ENCODE measurements at regions not wholly inside any gene's neighbourhood (a gene's known extent, or its start where the extent isn't known, plus 50 kb on each side); places are given as distances from the start of the nearest gene placed in this dataset.

- no peak for DNase-seq (ENCODE audit: low read depth)
- TF ChIP-seq CTCF (IDR thresholded peaks at IDR 0.05; ENCODE audit: insufficient read depth, low read depth, low read length, missing control alignments) = no peak
- H3K4me3 ChIP-seq (ENCODE audit: low read length) = no peak overlapping the region
These were observed 84.2 kb upstream of the PDZRN3 start for GRCh38 chr3:73708956-73709355.

- no peak overlapping the region for H3K4me3 ChIP-seq (ENCODE audit: low read length)
- no peak for DNase-seq (ENCODE audit: low read depth)
- TF ChIP-seq CTCF (IDR thresholded peaks at IDR 0.05; ENCODE audit: insufficient read depth, low read depth, low read length, missing control alignments) = no peak
These were observed 83.0 kb upstream of the PDZRN3 start for GRCh38 chr3:73707772-73708171.

- DNase-seq (ENCODE audit: low read depth) = no peak
- no peak overlapping the region for H3K4me3 ChIP-seq (ENCODE audit: low read length)
- TF ChIP-seq CTCF (IDR thresholded peaks at IDR 0.05; ENCODE audit: insufficient read depth, low read depth, low read length, missing control alignments) = no peak
These were observed 82.0 kb upstream of the PDZRN3 start for GRCh38 chr3:73706771-73707170.

GRCh38 chr3:73705792-73706191 is 81.1 kb upstream of the PDZRN3 start:
- no peak overlapping the region for H3K4me3 ChIP-seq (ENCODE audit: low read length)
- TF ChIP-seq CTCF (IDR thresholded peaks at IDR 0.05; ENCODE audit: insufficient read depth, low read depth, low read length, missing control alignments) = no peak
- DNase-seq (ENCODE audit: low read depth) = no peak

GRCh38 chr3:73699327-73699726 is 74.6 kb upstream of the PDZRN3 start:
- no peak overlapping the region for H3K4me3 ChIP-seq (ENCODE audit: low read length)
- no peak for TF ChIP-seq CTCF (IDR thresholded peaks at IDR 0.05; ENCODE audit: insufficient read depth, low read depth, low read length, missing control alignments)
- no peak for DNase-seq (ENCODE audit: low read depth)

- no peak overlapping the region for H3K4me3 ChIP-seq (ENCODE audit: low read length)
- no peak for TF ChIP-seq CTCF (IDR thresholded peaks at IDR 0.05; ENCODE audit: insufficient read depth, low read depth, low read length, missing control alignments)
- DNase-seq (ENCODE audit: low read depth) = peak; percentile 61
These were observed 72.3 kb upstream of the PDZRN3 start for GRCh38 chr3:73697020-73697419.

GRCh38 chr3:73695841-73696240 is 71.1 kb upstream of the PDZRN3 start:
- no peak overlapping the region for H3K4me3 ChIP-seq (ENCODE audit: low read length)
- no peak for TF ChIP-seq CTCF (IDR thresholded peaks at IDR 0.05; ENCODE audit: insufficient read depth, low read depth, low read length, missing control alignments)
- no peak for DNase-seq (ENCODE audit: low read depth)
